HG02973 (cell line): ENCODE measurements at regions not wholly inside any gene's neighbourhood (a gene's known extent, or its start where the extent isn't known, plus 50 kb on each side); places are given as distances from the start of the nearest gene placed in this dataset.

Experiments used
- ATAC-seq: cut with Tn5 transposase; IDR thresholded peaks from one replicate; pipeline ENCODE4 v1.9.1; 2021; ENCODE audit warnings: moderate library complexity; ENCODE audit not compliant: unreplicated experiment

DNA sequence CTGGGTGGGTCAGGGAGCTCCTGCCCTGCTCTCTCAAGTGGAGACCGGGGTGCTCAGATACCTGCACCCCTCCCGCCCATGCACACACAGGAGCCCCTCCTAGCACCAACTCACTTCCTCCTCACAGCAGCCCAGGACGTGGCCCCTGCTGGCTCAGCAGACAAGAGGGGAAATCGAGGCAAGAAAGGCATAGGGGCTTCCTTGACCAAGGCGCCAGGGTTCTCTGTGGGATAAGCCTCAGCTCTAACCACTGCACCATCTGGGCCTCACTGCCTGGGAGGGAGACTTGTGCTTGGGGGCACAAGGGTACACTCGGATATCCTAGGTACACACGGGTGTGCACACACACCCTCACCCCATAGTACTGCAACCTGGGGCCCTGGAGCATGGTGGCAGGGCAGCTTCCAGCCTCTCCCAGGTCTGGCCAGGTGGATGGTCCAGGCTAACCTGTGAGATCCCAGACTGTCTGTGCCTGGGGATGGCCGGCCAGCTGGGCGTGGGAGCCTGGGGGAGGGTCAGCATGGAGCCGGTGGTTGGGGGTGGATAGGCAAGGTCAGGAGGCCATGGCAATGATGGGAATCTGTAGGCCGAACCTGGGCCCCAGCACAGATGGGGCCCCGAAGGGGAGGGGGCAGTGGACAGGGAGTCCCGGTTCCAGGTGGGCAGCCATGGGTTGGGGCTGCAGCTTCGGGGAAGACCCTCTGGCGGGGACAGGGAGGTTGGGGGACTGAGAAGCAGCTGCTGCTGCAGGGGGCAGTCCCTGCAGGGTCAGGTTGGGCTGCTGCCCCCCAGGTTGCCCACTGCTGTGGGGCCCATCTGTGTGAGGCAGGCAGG, 312.4 kb downstream of the TMEM121 start:
- ATAC-seq = no peak

DNA sequence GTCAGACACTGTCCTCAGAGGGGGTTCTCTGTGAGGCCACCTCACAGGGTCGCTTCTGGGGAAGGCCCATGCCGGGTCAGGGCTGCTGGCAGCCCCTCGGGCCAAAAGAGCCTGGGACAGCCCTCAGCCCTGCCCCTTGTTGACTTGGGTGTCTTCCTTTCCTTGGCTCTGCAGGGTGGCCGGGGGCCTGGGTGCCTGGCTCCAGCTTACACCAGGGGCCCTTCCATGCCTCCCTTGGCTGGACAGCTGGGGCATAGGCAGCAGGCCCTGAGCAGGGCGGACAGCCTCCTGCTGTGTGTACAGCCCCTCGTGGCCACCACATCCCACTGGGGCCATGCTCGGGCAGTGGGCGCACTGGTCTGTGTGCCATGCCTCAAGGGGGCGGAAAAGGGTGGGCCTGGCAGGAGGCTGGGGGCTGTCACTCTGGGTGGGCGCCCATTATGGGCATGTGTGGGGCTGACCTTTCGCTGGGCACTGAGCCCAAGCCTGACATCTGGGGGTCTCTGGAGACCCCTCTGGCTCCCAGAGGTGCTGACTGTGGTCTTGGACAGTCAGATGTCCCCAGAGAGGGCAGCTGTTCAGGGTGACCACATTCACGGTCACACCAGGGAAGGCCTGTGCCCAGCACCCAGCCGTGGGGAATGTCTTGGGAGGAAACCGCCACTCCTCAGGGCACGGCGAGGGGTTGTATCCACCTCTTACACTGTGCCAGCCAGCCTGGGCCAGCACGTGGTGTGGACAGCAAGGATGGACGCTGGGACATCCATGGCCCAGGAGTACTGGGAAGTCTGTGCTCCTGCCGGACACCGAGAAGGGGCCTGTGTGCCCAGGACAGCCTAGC, 313.3 kb downstream of the TMEM121 start:
- no peak for ATAC-seq

DNA sequence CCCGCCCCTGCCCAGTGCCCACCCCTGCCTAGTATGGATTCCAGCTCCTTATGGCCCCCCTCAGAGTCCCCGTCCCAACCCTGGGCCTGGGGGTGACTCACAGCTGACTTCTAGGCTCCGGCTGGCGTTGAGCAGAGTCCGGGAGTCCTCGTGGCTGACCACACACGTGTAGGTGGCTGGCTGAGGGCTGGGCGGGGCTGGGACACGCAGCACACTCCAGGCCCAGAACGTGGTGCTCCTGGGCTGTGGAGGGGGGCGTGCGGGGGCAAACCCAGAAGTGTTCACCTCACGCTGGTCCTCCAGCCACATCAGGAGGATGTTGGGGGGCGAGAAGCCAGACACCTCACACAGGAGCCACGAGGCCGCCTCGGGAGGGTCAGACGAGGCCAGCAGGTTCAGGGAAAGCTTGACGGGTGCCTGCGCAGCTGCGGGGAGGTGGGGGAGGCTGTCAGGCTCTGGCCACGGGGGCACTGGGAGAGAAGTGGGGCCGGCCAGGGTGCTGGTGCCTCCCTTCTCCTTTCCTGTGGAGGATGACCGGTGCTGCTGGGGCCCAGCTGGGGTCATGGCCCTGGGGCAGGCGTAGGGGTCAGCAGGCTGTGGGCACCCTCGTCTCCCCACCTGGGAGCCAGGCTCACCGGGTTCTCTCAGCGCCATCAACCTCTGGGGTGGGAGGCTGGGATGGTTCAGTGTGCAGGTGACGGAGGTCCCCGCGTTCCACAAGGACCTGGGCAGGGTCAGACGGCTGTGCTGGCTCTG, 314.1 kb downstream of the TMEM121 start:
- ATAC-seq = no peak

DNA sequence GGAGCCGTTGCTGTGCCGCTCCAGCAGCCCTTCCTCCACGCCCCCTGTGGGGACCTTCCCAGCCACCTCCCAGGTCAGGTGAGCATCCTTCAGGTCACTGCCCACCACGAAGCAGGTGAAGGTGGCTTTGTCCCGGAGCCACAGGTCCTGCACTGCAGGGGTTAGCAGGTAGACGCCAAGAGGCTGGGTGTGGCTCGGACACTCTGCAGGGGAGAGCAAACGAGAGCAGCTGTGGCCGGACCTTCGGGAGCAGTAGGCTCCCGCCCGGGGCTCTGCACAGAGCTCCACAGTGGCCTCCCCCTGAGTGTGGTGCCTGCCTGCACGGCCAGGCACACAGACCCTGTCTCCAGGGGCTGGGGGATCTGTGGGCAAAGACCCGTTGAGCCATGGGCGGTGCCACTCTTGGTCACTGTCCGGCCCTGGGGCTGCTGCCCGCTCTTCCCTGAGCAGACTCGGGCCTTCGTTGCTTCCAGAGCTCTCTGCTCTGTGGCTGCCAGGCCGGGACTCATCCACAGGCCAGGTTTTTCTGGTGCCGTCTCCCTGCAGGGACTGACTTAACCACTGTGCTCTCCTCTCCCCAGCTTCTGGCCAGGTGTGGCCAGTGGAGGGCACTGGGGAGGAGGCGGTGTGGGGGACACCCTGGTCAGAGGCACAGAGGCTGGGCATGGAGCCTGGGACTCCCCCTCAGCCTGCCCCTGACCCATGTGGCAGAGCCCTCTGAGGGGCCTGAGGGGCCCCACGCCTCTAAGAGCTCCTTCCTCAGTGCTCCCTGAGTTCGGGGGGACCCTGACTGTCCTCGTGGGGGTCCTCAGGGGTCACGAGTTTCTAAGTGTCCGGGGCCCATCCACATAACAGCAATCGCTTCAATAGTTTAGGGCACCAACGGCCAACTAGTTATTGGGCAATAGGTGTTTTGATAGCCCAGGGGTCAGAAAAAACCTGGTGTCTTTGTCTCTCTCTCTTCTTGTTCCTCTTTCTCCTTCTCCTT, 314.9 kb downstream of the TMEM121 start:
- no peak for ATAC-seq

DNA sequence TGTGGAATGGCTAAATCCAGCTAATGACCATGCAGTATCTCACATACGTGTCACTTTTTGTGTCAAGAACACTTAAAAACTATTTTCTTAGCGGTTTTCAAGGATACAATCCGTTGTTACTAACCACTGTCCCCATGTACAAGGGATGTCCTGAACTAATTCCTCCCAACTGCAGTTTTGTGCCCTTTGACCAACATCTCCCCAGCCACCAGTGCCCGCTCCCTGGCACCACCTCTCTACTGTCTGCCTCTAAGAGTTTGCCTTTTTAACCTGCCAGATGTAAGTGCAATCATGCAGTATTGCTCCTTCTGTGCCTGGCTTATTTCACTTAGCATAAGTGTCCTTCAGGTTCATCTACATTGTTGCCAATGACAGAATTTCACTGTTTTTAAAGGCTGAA, 315.7 kb downstream of the TMEM121 start:
- no peak for ATAC-seq

DNA sequence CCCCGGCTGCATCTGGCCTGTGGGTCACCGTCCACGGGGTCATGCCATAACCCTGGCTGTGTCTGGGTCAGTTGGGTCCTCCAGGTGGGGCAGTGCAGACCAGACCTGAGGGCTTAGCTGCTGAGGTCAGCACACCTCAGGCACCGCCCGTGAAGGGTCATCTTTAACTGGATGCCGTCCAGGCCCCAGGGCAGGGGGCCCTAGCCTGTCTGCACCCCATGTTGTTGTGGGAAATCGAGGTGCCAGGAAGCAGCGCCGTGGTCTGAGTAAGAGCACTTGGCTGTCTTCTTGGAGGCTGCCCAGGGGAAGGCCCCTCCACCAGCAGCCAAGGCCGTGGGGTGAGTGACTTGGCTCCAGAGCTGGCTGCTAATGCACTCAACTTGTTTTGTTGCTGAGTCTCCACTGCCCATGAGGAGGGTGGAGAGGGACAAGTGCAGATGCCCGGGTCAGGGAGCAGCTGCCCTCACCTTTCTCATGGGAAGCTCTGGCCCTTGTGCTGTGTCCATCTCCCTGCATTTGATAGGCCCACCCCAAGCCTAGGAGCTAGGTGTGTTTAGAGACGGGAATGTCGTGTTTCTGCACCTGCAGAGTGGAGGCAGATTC, 317.2 kb downstream of the TMEM121 start:
- no peak for ATAC-seq

DNA sequence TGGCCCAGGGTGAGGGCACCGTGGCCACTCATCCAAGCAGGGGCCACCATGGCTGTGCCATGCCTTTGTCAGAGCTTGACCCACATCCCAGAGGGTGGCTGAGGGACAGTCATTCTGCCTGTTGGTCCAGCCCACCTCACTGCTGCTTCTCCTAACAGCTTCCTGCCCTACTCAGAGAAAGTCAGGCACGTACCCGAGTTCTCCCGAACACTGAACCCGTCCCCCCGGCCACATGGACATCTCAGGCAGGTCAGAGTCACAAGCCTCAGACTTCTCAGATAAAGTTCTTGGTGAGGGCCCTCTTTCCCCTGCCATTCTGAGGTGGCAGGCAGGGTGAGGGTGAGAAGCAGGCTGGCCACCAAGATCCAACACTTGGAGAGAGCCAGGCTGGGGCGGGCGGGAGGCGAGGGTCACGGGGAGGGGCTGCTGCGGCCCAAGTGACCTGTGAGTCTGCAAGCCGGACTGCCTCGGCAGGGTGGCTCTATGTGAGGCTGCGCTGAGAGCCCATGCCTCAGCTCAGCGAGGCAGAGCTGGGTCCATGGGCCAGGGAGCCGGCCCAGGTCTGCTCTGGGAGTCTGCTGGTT, 317.8 kb downstream of the TMEM121 start:
- no peak for ATAC-seq

DNA sequence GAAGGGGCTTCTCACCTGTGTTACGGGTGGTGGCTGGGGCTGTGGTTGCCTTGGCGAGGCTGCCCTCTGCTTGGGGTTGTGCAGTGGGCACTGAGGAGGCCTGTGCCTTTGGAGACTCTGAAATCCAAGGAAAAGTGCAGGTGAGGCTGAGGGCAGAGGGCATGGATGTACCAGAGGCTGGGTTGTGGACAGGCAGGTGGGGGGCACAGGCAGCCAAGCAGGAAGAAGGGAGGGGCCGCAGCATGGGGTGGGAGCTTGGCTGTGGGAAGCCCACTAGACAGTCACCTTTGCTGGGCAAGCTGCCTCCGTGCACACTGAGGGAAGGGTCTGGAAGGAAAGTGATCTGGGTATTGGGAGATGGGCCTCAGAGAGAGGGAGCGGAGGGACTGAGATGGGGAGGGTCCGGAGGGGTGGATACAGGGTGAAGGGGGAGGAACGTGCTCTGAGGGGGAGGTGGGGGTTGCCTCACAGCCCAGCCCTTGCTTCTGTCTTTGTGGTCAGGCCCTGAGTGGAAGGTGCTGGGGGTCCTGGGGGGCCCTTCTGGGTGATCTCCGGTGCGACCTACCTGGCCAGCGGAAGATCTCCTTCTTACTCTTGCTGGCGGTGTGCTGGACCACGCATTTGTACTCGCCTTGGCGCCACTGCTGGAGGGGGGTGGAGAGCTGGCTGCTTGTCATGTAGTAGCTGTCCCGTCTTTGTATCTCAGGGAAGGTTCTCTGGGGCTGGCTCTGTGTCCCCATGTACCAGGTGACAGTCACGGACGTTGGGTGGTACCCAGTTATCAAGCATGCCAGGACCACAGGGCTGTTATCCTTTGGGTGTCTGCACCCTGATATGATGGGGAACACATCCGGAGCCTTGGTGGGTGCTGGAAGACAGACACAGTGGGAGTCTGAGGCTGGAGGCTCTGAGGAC, 318.7 kb downstream of the TMEM121 start:
- ATAC-seq = no peak

DNA sequence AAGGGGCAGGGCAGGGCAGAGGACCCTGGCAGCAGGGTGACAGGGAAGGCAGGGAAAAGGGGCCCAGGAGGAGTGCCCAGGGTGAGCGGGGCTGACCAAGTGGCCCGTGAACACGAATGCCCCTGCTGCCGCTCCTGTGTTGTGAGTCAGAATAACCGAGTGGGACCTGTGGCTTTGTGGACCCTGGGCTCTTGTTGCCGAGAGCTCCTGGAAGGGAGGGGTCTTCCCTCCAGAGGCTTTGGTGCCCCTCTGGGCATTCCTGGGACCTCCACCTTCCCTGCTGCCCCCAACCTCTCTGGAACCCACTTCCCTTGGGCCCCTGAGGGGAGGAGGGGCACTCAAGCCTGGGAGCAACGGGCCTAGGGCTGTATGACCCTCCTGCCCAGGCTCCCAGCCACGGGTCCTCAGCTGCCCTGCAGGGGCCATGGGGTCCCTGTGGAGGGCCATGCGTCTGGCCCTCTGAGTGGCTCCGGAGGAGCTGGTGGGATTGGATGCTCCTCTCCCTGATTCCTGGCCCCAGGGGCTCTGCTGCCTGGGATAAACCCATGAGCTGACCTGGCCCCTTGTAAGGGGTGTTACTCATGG, 319.4 kb downstream of the TMEM121 start:
- no peak for ATAC-seq

DNA sequence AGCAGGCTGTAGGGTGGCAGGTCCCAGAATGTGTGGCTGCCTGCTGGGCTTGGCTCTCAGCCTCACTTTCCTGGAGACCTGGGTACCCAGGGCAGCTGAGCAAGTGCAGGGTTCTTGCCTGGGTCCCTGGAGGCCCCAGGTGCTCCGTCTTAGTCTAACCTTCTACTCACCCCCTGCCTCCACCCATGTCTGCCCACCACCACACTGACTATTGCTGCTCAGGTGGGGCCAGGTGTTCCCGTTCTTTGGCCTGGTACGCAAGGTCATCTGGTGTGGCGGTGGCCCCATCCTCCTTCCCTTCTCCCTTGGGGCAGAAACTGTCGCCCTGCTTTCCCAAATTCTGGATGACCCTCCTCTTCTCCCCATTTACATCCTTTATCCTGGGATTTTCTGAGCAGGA, 319.9 kb downstream of the TMEM121 start:
- no peak for ATAC-seq

DNA sequence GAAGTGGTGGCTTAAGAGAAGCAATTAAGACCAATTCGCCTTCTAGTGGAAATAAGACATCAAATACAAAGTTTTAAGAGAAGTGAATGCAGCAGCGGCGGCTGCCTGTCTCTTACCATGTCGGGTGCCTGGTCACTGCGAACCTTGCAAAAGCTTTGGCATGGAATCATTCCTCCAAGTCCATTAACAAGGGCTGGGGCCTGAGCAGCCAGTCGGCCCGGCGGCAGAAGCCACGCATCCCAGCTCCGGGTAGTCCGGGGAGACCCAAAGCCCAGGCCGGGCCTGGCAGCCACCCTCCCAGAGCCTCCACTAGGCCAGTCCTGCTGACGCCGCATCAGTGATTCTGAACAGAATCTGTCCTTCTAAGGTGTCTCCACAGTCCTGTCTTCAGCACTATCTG, 321.0 kb downstream of the TMEM121 start:
- no peak for ATAC-seq

DNA sequence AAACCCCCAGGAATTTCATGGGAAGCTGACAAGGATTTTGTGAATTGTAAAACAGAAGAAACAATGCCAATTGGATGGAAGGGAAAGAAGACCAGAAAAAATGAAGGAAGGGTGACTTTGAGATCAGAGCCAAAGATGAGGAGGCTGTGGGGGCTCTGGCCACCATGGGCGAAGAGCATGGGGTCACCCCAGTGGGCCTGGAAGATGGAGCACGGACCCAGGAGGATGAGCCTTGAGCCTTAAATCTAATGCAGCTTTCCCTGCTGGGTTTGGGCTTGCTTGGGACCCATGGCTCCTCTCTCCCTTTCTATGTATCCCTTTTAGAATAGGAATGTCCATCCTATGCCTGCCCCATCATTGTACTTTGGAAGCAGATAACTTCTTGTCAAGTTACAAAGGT, 322.2 kb downstream of the TMEM121 start:
- no peak for ATAC-seq

DNA sequence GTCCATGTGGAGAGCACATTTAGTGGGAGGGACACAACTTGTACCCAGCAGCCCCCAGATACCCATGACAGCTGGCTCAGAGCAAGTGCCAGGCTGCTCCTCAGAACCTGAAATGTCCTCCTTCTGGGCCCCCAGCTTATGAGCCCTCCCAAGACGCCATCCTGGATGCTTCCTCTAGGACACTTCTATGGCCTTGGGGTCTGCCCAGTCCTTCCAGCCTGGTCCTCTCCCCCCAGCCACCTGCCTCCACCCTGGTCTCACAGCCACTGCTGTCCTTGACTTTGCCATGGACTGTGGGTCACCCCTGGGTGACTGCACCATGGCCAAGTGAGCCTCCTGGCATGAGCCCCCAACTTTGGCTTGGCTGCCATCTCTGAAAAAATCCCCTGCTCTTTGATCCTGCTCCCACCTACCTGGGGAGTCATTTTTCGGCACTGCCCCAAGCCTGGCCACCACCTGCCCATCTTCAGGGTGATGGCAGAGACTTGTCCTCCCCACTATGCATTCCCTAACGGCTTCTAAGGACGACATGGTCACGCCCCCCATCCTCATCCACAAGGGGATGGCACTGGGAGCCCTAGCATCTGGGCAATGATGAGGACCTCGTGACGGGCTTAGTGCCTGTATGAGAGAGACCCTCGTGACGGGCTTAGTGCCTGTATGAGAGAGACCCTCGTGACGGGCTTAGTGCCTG, 323.7 kb downstream of the TMEM121 start:
- no peak for ATAC-seq

DNA sequence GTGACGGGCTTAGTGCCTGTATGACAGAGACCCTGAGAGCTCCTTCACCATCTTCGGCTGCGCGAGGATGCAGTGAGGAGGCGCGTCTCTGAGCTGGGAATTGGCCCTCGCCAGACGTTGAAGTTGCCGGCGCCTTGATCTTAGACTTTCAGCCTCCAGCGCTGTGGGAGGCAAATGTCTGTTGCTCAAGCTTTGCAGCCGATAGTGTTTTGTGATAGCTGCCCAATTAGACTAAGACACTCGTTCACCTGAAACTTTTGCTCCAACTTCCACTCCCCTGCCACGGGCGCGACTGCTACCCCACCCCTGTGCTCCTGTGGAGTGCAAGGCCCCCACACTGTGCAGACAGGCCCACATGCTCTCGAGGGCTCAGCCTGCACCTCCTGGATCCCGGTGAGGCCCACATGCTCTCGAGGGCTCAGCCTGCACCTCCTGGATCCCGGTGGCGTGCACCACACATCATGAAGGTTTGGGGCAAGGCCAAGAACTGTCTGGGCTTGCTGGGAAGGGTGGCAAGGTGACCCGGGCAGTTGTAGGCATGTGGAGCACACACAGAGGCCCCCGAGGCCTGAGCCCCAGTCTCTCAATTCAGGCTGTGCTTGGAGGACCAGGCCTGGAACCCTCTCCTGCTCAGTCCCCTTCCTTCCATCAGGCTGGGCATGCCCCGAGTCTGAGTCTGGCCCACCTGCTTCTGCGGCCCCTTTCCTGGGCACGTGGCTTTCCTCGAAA, 324.6 kb downstream of the TMEM121 start:
- no peak for ATAC-seq

DNA sequence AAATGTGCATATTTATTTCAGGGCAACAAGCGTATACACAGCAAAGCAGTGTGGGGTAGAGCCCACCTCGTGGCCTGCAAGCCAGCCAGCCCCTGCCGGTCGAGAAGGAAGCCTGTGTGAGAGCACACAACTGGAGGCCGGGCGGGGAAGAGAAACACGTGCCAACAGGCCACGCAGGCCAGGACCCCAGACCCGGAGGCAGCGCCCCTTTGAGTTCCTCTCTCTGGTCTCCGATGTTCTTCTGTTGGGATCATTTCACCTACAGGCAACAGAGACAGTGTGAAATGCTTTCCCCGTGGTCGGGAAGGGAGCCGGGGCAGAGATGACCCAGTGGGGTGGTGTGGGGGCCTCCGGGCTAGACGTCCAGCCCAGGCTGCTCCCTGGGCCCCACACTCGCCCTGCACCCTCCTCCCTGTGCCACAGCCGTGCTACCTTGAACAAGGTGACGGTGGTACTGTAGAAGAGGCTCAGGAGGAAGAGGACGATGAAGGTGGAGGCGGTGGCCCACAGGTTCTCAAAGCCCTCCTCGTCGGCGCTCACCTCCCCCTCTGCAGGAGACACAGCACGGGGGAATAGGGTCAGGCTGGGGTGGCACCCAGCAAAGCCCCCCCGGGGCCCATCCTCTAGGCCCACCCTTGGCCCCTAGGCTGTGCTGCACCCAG, 325.5 kb downstream of the TMEM121 start:
- no peak for ATAC-seq

DNA sequence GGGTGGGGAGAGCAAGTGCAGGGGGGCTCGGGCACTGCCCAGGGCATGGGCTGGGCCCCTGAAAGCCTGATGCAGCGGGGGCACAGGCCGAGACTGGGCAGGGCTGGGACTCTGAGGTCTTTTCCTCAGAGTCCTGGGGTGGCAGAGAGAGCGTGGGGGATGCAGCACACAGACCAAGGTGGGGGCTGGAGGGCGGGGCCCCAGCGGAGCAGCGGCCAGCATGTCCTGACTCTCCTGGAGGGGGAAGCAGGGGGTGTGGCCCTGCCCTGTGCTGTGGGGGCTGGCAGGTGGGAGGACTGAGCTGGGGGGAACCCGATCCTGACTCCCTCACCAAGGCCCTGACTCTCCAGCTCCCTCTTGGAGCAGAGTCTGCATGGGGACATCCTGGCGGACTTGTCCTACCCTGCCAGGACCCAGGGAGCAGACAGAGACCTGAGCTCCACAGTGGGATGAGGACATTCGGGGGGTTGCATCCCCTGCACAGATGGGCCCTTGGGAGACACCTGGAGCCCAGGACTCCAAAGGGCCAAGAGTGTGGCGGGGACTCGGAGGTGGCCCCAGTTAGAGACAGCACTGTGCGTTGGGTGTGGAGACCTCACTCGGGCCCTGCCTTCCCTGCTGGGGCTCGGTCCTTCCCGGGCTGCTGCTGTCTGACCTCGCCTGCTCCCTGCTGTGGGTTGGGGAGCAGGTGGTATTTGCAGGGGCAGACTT, 326.1 kb downstream of the TMEM121 start:
- no peak for ATAC-seq
